K562 (cell line): ENCODE measurements at regions not wholly inside any gene's neighbourhood (a gene's known extent, or its start where the extent isn't known, plus 50 kb on each side); places are given as distances from the start of the nearest gene placed in this dataset.

ENCODE experiments used
- ATF1 ChIP-seq, 2 experiments: fragments of 450-650 bp in 1 of 2; IDR thresholded peaks; 2 replicates each; pipeline ENCODE4 v1.6.1; 2016; ENCODE audit warnings: missing compliant biosample characterization in 1 of 2, missing genetic modification characterization in 1 of 2
- CTBP1 ChIP-seq: fragments of 450-650 bp; IDR thresholded peaks from 2 replicates; pipeline ENCODE4 v1.6.1; 2016; ENCODE audit warnings: borderline replicate concordance
- ETV5 ChIP-seq: sonication (generic); formaldehyde crosslinking; IDR thresholded peaks from 2 replicates; pipeline ENCODE4 v1.4.0; 2020; ENCODE audit warnings: low read depth, mild to moderate bottlenecking, missing genetic modification reagents
- FUS ChIP-seq: fragments of 200-400 bp; formaldehyde crosslinking; optimal IDR thresholded peaks from 2 replicates; pipeline ENCODE3; 2017; ENCODE audit warnings: low read depth, low read length
- HDAC2 ChIP-seq: fragments of 450-650 bp; IDR thresholded peaks from 2 replicates; pipeline ENCODE4 v1.6.1; 2016; ENCODE audit warnings: mild to moderate bottlenecking
- IRF1 ChIP-seq: sonication (generic); formaldehyde crosslinking; IDR thresholded peaks from 2 replicates; pipeline ENCODE4 v1.8.0; 2022; ENCODE audit warnings: missing genetic modification reagents, mild to moderate bottlenecking, borderline replicate concordance
- KLF13 ChIP-seq: fragments of 450-650 bp; IDR thresholded peaks from 2 replicates; pipeline ENCODE4 v1.6.1; 2016; ENCODE audit warnings: missing genetic modification characterization, low read depth, mild to moderate bottlenecking, missing compliant biosample characterization, moderate library complexity, borderline replicate concordance
- LEF1 ChIP-seq: fragments of 450-650 bp; IDR thresholded peaks from 2 replicates; pipeline ENCODE4 v1.6.1; 2016; ENCODE audit warnings: mild to moderate bottlenecking
- MNT ChIP-seq, 2 experiments: fragments of 450-650 bp; conservative IDR thresholded peaks; 2 replicates each; pipeline ENCODE4 v1.6.1; 2017; ENCODE audit warnings: mild to moderate bottlenecking in 2 of 2, moderate library complexity in 2 of 2
- TBL1XR1 ChIP-seq, 2 experiments: IDR thresholded peaks; 2 replicates each; pipeline ENCODE4 v1.6.1; 2012; ENCODE audit warnings: improper control_type of control experiment in 2 of 2, low read length in 2 of 2, mild to moderate bottlenecking in 1 of 2
- ZFPM2 ChIP-seq: fragments of 250-450 bp; sonication (Bioruptor Pico); IDR thresholded peaks from 2 replicates; pipeline ENCODE4 v1.5.1; 2022; ENCODE audit warnings: mild to moderate bottlenecking
- ZNF184 ChIP-seq: sonication (generic); formaldehyde crosslinking; IDR thresholded peaks from 2 replicates; pipeline ENCODE4 v1.5.0; 2020; ENCODE audit warnings: missing genetic modification reagents
- ZNF24 ChIP-seq: fragments of 450-650 bp; IDR thresholded peaks from 2 replicates; pipeline ENCODE4 v1.6.1; 2016
- ZNF583 ChIP-seq: fragments of 250-450 bp; sonication (Bioruptor Pico); IDR thresholded peaks from 2 replicates; pipeline ENCODE4 v1.4.0; 2020
- TF ChIP-seq, protein P1 (sequence below), 2 experiments: fragments of 450-650 bp in 1 of 2; IDR thresholded peaks; 2 replicates each; pipeline ENCODE4 v1.6.1; 2011 to 2017; ENCODE audit warnings: low read depth in 2 of 2, antibody characterized with exemption in 1 of 2, borderline replicate concordance in 1 of 2, low read length in 1 of 2, mild to moderate bottlenecking in 1 of 2, mixed read lengths in 1 of 2; ENCODE audit not compliant: control insufficient read depth in 1 of 2
- TF ChIP-seq, protein P2 (sequence below): fragments of 250-450 bp; sonication (Bioruptor Pico); IDR thresholded peaks from 2 replicates; pipeline ENCODE4 v1.8.0; 2021; ENCODE audit warnings: moderate library complexity, mild to moderate bottlenecking, inconsistent platforms
- TF ChIP-seq, protein P3 (sequence below): sonication (generic); formaldehyde crosslinking; IDR thresholded peaks from 2 replicates; pipeline ENCODE4 v1.8.0; 2022; ENCODE audit warnings: mild to moderate bottlenecking, missing genetic modification reagents
- TF ChIP-seq, protein P4 (sequence below): sonication (generic); formaldehyde crosslinking; IDR thresholded peaks from 2 replicates; pipeline ENCODE4 v1.8.1; 2023; ENCODE audit warnings: mild to moderate bottlenecking, missing genetic modification reagents

GRCh38 chr1:113217447-113218208, 144.6 kb downstream of the LRIG2 start (continued):
- no peak for TF ChIP-seq IRF1
- TF ChIP-seq, protein P1, sequence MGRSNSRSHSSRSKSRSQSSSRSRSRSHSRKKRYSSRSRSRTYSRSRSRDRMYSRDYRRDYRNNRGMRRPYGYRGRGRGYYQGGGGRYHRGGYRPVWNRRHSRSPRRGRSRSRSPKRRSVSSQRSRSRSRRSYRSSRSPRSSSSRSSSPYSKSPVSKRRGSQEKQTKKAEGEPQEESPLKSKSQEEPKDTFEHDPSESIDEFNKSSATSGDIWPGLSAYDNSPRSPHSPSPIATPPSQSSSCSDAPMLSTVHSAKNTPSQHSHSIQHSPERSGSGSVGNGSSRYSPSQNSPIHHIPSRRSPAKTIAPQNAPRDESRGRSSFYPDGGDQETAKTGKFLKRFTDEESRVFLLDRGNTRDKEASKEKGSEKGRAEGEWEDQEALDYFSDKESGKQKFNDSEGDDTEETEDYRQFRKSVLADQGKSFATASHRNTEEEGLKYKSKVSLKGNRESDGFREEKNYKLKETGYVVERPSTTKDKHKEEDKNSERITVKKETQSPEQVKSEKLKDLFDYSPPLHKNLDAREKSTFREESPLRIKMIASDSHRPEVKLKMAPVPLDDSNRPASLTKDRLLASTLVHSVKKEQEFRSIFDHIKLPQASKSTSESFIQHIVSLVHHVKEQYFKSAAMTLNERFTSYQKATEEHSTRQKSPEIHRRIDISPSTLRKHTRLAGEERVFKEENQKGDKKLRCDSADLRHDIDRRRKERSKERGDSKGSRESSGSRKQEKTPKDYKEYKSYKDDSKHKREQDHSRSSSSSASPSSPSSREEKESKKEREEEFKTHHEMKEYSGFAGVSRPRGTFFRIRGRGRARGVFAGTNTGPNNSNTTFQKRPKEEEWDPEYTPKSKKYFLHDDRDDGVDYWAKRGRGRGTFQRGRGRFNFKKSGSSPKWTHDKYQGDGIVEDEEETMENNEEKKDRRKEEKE (IDR thresholded peaks at IDR 0.05; ENCODE audit: borderline replicate concordance in 1 of 2, control insufficient read depth in 1 of 2, low read depth in 2 of 2, low read length in 1 of 2): no peak
- no peak for TF ChIP-seq ZFPM2 (CRISPR knock-in tag)
- TF ChIP-seq, protein P2, sequence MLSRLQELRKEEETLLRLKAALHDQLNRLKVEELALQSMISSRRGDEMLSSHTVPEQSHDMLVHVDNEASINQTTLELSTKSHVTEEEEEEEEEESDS (CRISPR knock-in tag): no peak
- TF ChIP-seq ZNF24: no peak
- TF ChIP-seq CTBP1: peak; percentile 81; the same call in 1 of the 2 replicates
- TF ChIP-seq, protein P3, sequence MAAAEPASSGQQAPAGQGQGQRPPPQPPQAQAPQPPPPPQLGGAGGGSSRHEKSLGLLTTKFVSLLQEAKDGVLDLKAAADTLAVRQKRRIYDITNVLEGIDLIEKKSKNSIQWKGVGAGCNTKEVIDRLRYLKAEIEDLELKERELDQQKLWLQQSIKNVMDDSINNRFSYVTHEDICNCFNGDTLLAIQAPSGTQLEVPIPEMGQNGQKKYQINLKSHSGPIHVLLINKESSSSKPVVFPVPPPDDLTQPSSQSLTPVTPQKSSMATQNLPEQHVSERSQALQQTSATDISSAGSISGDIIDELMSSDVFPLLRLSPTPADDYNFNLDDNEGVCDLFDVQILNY: no peak
- no peak for TF ChIP-seq ZNF184 (CRISPR knock-in tag)
- peak in 1 of 2 experiments; percentile 60; a peak in 1 of 4 replicates for TF ChIP-seq MNT (conservative IDR thresholded peaks at IDR 0.05)
- TF ChIP-seq LEF1: no peak
- TF ChIP-seq TBL1XR1 (IDR thresholded peaks at IDR 0.05; ENCODE audit: low read length in 2 of 2): peak in 1 of 2 experiments; percentile 67; a peak in 2 of 4 replicates
- TF ChIP-seq, protein P4, sequence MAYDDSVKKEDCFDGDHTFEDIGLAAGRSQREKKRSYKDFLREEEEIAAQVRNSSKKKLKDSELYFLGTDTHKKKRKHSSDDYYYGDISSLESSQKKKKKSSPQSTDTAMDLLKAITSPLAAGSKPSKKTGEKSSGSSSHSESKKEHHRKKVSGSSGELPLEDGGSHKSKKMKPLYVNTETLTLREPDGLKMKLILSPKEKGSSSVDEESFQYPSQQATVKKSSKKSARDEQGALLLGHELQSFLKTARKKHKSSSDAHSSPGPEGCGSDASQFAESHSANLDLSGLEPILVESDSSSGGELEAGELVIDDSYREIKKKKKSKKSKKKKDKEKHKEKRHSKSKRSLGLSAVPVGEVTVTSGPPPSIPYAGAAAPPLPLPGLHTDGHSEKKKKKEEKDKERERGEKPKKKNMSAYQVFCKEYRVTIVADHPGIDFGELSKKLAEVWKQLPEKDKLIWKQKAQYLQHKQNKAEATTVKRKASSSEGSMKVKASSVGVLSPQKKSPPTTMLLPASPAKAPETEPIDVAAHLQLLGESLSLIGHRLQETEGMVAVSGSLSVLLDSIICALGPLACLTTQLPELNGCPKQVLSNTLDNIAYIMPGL (CRISPR knock-in tag): no peak
- no peak for TF ChIP-seq ATF1 (CRISPR knock-in tag; IDR thresholded peaks at IDR 0.05)
- TF ChIP-seq ATF1 (tag; IDR thresholded peaks at IDR 0.05): 0 out of 2 replicates have a peak, but pooled peaks have one; percentile 32
- TF ChIP-seq KLF13 (tag): no peak
- 0 out of 2 replicates have a peak, but pooled peaks have one; percentile 34 for TF ChIP-seq HDAC2
- TF ChIP-seq ETV5 (CRISPR knock-in tag): no peak
- no peak for TF ChIP-seq ZNF583
- no peak for TF ChIP-seq FUS
